ENCODE measurements at regions not wholly inside any gene's neighbourhood (a gene's known extent, or its start where the extent isn't known, plus 50 kb on each side); places are given as distances from the start of the nearest gene placed in this dataset.

DNA sequence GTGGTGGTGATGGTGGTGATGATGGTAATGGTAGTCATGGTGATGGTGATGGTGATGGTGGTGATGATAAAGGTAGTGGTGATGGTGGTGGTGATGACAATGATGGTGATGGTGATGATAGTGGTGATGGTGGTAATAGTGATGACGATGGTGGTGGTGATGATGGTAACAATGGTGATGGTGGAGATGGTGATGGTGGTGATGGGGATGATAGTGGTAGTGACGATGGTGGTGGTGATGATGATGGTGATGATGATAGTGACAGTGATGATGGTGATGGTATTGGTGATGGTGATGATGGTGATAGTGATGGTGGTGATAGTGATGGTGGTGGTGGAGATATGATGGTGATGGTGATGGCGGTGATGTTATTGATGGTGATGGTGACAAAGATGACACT, 108.4 kb upstream of the NKX1-1 start:
- intact Hi-C loops (cut with DNase I; ENCODE audit: low total_unique reads) = no loop called here
- Histone ChIP-seq H3K4me1 (peaks cover 0 to 9% (median 0%) of the 10 kb centered on the region in 4 donors), H3K9me3 (no peaks in the 10 kb centered on the region), H3K27ac (no peak overlapping the region), H3K36me3 (no peaks in the 10 kb centered on the region), H3K4me3 (no peak overlapping the region), H3K27me3 (peaks cover 63% of the 10 kb centered on the region)
- 62 to 69% methylated on average over 3 of the region's 3 CpGs for WGBS, 2 donors (ENCODE audit: low coverage in 1 of 2)
- in situ Hi-C loops (cut with MboI; ENCODE audit: low pct_ligation_motif_present in 1 of 4, low pct_unique_long_range_greater_than_20kb in 1 of 4, low sequenced_read_pairs in 3 of 4) = no loop called here
- DNase-seq = no peak
- TF ChIP-seq POLR2A (IDR thresholded peaks at IDR 0.05) (no peak), POLR2AphosphoS5 (IDR thresholded peaks at IDR 0.05) (no peak), CTCF (IDR thresholded peaks at IDR 0.05) (no peak), EP300 (IDR thresholded peaks at IDR 0.05; ENCODE audit: low read depth) (no peak)

- Histone ChIP-seq H3K4me3 (no peak overlapping the region), H3K27ac (no peak overlapping the region), H3K4me1 (peaks cover 0 to 9% (median 0%) of the 10 kb centered on the region in 4 donors), H3K27me3 (peaks cover 61% of the 10 kb centered on the region), H3K9me3 (no peaks in the 10 kb centered on the region), H3K36me3 (no peaks in the 10 kb centered on the region)
- no peak for TF ChIP-seq POLR2AphosphoS5 (IDR thresholded peaks at IDR 0.05)
- no peak for TF ChIP-seq POLR2A (IDR thresholded peaks at IDR 0.05)
- no peak for TF ChIP-seq EP300 (IDR thresholded peaks at IDR 0.05; ENCODE audit: low read depth)
- TF ChIP-seq CTCF (IDR thresholded peaks at IDR 0.05) = no peak
- in situ Hi-C loops (cut with MboI; ENCODE audit: low pct_ligation_motif_present in 1 of 4, low pct_unique_long_range_greater_than_20kb in 1 of 4, low sequenced_read_pairs in 3 of 4) (no loop called here), intact Hi-C loops (cut with DNase I; ENCODE audit: low total_unique reads) (no loop called here)
- 82% methylated on average over 4 of the region's 4 CpGs for WGBS, 2 donors (ENCODE audit: low coverage in 1 of 2)
- DNase-seq = no peak
Measured at GRCh38 chr4:1513936-1514483, 107.8 kb upstream of the NKX1-1 start.

GRCh38 chr4:1512738-1513660, 106.8 kb upstream of the NKX1-1 start:
- in situ Hi-C loops (cut with MboI; ENCODE audit: low pct_ligation_motif_present in 1 of 4, low pct_unique_long_range_greater_than_20kb in 1 of 4, low sequenced_read_pairs in 3 of 4) = no loop called here
- TF ChIP-seq EP300 (IDR thresholded peaks at IDR 0.05; ENCODE audit: low read depth) = no peak
- peak in 4 of 5 experiments; percentile 38 to 55 (median 49) for TF ChIP-seq CTCF (IDR thresholded peaks at IDR 0.05)
- no peak for TF ChIP-seq POLR2AphosphoS5 (IDR thresholded peaks at IDR 0.05)
- H3K9me3 ChIP-seq = no peaks in the 10 kb centered on the region
- WGBS, 2 donors (ENCODE audit: low coverage in 1 of 2) = 8% methylated on average over 36 of the region's 78 CpGs; no CpG with 5 or more reads in 1 of the 2 donors
- intact Hi-C loops (cut with DNase I; ENCODE audit: low total_unique reads) = no loop called here
- H3K36me3 ChIP-seq = no peaks in the 10 kb centered on the region
- H3K27me3 ChIP-seq = peaks cover 64% of the 10 kb centered on the region
- peak overlapping the region in 2 of 4 donors; percentile 18 to 21 for H3K4me3 ChIP-seq
- peak; percentile 25 for DNase-seq
- no peak overlapping the region for H3K27ac ChIP-seq
- peaks cover 0 to 9% (median 0%) of the 10 kb centered on the region in 4 donors for H3K4me1 ChIP-seq

DNA sequence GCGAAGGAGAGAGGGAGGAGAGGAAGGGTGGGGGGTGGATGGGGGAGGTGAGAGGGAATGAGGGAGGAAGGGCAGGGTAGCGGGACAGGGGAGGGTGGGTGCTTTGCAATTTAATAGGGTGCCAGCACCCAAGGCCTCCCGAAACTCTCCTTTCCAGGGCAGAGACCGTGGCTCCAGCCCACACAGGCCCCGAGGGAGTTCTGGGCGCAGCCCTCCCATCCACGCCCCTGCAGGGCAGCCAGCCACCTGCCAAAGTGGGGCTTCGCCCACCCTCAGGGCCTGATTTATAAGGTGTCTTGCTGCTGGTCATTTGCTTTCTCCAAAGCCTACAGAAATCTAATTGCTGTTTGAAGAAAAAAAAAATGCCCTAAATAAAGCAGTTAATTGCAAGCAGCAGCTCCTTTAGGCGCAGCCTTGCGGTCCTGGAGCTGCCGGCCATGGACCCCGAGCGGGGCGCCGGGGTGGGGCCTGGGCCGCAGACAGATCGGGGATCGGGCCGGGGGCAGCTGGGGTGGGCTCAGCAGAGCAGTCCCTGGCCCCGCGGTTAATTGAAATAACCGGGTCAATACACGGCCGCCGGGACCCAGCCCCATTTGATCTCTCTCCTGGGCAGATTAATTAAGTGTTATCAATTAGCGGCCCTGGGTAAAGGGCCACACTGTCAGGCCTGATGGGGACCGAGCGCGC, 106.0 kb upstream of the NKX1-1 start:
- DNase-seq = no peak

More for the DNA sequence above, 106.0 kb upstream of the NKX1-1 start:
- no peak overlapping the region for H3K4me3 ChIP-seq
- 77 to 87% methylated on average over 5 to 24 of the region's 29 CpGs for WGBS, 2 donors (ENCODE audit: low coverage in 1 of 2)
- H3K4me1 ChIP-seq = peaks cover 0 to 9% (median 0%) of the 10 kb centered on the region in 4 donors
- H3K27ac ChIP-seq = no peak overlapping the region
- H3K27me3 ChIP-seq = peaks cover 62% of the 10 kb centered on the region
- no peak for TF ChIP-seq EP300 (IDR thresholded peaks at IDR 0.05; ENCODE audit: low read depth)
- no peak for TF ChIP-seq POLR2A (IDR thresholded peaks at IDR 0.05)
- TF ChIP-seq POLR2AphosphoS5 (IDR thresholded peaks at IDR 0.05) = no peak
- intact Hi-C loops (cut with DNase I; ENCODE audit: low total_unique reads) = no loop called here
- H3K36me3 ChIP-seq = no peaks in the 10 kb centered on the region
- no peaks in the 10 kb centered on the region for H3K9me3 ChIP-seq
- in situ Hi-C loops (cut with MboI; ENCODE audit: low pct_ligation_motif_present in 1 of 4, low pct_unique_long_range_greater_than_20kb in 1 of 4, low sequenced_read_pairs in 3 of 4) = no loop called here

Measured in transverse colon (tissue), 4 donors.